Stimulated activated effector memory CD8-positive, alpha-beta T cell treated with anti-CD3 and anti-CD28 coated beads, Interleukin-12 subunit alpha, Interleukin-12 subunit beta, amount 100 ng/mL, for 72 hours (primary cell): ENCODE measurements at regions not wholly inside any gene's neighbourhood (a gene's known extent, or its start where the extent isn't known, plus 50 kb on each side); places are given as distances from the start of the nearest gene placed in this dataset.

Experiments used
- ATAC-seq: fragments of 150-1000 bp; cut with Tn5 transposase; 2 replicates; pipeline ENCODE4 v1.10.0; 2021
- DNase-seq, 2 donors: peaks; one replicate each; pipeline ENCODE4 v3.0.0; 2021 to 2022; ENCODE audit warnings: low spot score in 2 of 2
- H3K27ac Mint-ChIP-seq: one replicate; pipeline ENCODE4 v1.8.0; 2022; ENCODE audit warnings: mild to moderate bottlenecking, mixed read lengths
- H3K36me3 Mint-ChIP-seq: one replicate; pipeline ENCODE4 v1.8.0; 2022; ENCODE audit warnings: mild to moderate bottlenecking, mixed read lengths
- H3K4me1 Mint-ChIP-seq: one replicate; pipeline ENCODE4 v1.8.0; 2022; ENCODE audit warnings: mixed read lengths
- H3K4me3 Mint-ChIP-seq: one replicate; pipeline ENCODE4 v1.8.0; 2022; ENCODE audit warnings: mild to moderate bottlenecking, mixed read lengths
- H3K9me3 Mint-ChIP-seq: one replicate; pipeline ENCODE4 v1.8.0; 2022; ENCODE audit warnings: mixed read lengths

DNA sequence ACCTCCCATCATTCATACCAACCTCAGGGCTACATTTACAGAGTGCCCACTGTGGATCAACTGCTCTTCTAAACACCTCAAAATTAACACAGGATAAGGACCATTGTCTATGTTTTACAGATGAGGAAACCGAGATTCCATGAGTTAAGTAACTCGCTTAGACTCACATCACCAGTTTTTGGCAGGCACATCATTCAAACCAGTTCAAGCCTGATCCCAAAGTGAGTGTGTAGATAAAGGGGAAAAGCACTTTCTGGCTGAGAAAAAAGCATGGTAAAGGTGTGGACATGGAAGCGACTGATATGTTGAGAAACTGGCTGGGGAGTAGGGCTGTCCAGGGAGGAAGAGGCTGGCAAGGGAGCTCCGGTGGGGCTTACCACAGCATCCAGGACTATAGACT lies 193.7 kb upstream of the RORA start:
- H3K4me1 Mint-ChIP-seq: no peaks in the 10 kb centered on the region
- DNase-seq (no peak), ATAC-seq (no peak)
- H3K36me3 Mint-ChIP-seq: no peaks in the 10 kb centered on the region
- no peaks in the 10 kb centered on the region for H3K9me3 Mint-ChIP-seq
- H3K27ac Mint-ChIP-seq: no peak overlapping the region
- no peak overlapping the region for H3K4me3 Mint-ChIP-seq

GRCh38 chr15:61421938-61422337 lies 192.8 kb upstream of the RORA start:
- no peaks in the 10 kb centered on the region for H3K36me3 Mint-ChIP-seq
- H3K9me3 Mint-ChIP-seq: no peaks in the 10 kb centered on the region
- no peak overlapping the region for H3K4me3 Mint-ChIP-seq
- no peak for DNase-seq
- no peak for ATAC-seq
- no peak overlapping the region for H3K27ac Mint-ChIP-seq
- H3K4me1 Mint-ChIP-seq: no peaks in the 10 kb centered on the region

DNA sequence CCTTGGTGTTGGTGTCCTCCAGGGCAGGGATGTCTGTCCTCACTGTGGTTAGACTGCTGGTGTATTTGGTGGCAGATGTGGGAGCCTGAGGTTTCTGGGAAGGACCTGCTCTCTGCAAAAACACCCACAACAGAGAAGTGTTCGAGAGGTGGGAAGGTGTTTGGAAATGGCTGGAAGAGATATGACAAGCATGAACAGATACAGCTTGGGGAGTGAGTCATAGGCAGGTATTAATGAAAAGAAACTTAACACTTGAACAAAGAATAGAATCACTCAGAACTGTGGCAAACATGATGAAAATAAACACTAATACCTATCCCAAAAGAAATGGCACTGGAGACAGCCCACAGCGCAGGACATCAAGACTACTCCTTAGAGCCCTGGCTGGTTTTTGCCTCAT lies 192.4 kb upstream of the RORA start:
- Mint-ChIP-seq H3K4me1 (no peaks in the 10 kb centered on the region), H3K9me3 (no peaks in the 10 kb centered on the region), H3K27ac (no peak overlapping the region), H3K4me3 (no peak overlapping the region), H3K36me3 (no peaks in the 10 kb centered on the region)
- no peak for DNase-seq
- ATAC-seq: no peak

DNA sequence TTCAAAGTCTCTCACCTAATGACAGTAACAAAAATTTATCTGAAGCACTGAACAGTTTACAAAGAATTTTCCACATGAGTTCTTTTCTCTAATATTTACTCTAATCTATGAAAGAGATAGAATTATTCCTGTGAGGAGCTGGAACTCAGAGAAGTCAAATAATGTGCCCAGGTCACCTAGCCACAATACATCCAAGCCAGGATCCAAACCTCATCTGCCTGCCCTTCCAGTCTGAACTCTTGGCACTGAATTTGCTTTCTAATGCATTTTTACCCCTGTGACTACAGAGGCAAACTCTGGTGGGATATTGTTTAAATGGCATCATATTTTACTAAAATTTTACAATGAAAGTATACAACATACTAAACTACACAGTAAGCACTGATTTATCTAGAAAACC lies 191.4 kb upstream of the RORA start:
- Mint-ChIP-seq H3K9me3 (no peaks in the 10 kb centered on the region), H3K4me3 (no peak overlapping the region), H3K4me1 (no peaks in the 10 kb centered on the region), H3K27ac (no peak overlapping the region), H3K36me3 (no peaks in the 10 kb centered on the region)
- no peak for ATAC-seq
- DNase-seq: no peak

DNA sequence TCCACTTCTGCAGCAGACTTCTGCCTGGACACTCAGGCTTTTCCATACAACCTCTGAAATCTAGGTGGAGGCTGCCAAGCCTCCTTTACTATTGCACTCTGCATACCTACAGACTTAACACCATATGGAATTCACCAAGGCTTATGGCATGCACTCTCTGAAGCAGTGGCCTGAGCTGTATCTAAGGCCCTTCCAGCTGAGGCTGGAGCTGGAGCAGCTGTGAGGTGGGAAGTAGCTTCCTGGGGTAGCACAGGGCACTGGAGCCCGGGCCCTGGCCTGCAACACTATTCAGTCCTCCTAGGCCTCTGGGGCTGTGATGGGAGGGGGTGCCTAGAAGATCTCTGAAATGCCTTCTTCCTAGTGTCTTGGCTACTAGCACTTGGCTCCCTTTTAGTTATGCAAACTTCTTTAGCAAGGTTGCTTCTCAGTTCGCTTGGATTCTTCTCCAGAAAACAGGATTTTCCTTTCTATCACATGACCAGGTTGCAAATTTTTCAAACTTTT lies 186.6 kb upstream of the RORA start:
- DNase-seq (no peak), ATAC-seq (peak; percentile 45)
- H3K4me1 Mint-ChIP-seq: no peaks in the 10 kb centered on the region
- H3K36me3 Mint-ChIP-seq: no peaks in the 10 kb centered on the region
- no peak overlapping the region for H3K27ac Mint-ChIP-seq
- no peak overlapping the region for H3K4me3 Mint-ChIP-seq
- no peaks in the 10 kb centered on the region for H3K9me3 Mint-ChIP-seq

DNA sequence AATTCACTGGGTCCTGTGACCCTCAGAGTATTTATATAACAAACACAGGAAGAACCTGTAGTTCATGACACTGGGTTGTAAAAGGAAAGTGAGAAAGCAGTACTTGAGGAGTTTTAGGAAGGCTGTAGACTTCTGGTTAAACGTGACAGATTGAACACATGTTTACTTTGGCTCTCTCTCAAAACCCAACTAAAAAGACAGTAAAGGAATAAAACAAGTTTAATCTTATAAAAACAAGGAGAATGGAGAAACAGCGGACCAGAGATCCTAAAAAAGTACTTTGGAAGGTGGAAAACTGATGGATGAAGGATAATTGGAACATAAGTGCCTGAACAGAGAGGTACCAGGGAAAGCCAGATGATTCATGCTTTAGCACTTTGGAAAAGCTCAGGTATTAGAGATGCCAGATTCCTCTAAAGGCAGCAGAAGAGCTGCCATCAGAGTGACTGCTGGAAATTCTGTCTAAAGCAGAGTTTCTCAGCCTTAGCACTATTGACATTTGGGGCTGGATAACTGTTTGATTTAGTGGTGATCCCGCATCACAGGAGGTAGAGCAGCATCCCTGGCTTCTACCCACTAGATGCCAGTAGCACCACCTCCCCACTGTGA lies 182.9 kb upstream of the RORA start:
- no peaks in the 10 kb centered on the region for H3K36me3 Mint-ChIP-seq
- H3K4me1 Mint-ChIP-seq: no peaks in the 10 kb centered on the region
- DNase-seq: no peak
- H3K27ac Mint-ChIP-seq: no peak overlapping the region
- ATAC-seq: no peak
- H3K4me3 Mint-ChIP-seq: no peak overlapping the region
- H3K9me3 Mint-ChIP-seq: no peaks in the 10 kb centered on the region

- ATAC-seq: no peak
- Mint-ChIP-seq H3K27ac (no peak overlapping the region), H3K36me3 (no peaks in the 10 kb centered on the region), H3K4me1 (no peaks in the 10 kb centered on the region), H3K9me3 (no peaks in the 10 kb centered on the region), H3K4me3 (no peak overlapping the region)
- no peak for DNase-seq
Measured at GRCh38 chr15:61410662-61411061, 181.6 kb upstream of the RORA start.

GRCh38 chr15:61404567-61404966 lies 175.5 kb upstream of the RORA start:
- H3K9me3 Mint-ChIP-seq: no peaks in the 10 kb centered on the region
- DNase-seq (no peak), ATAC-seq (peak; percentile 42)
- no peaks in the 10 kb centered on the region for H3K36me3 Mint-ChIP-seq
- H3K4me3 Mint-ChIP-seq: no peak overlapping the region
- H3K27ac Mint-ChIP-seq: no peak overlapping the region
- H3K4me1 Mint-ChIP-seq: no peaks in the 10 kb centered on the region

DNA sequence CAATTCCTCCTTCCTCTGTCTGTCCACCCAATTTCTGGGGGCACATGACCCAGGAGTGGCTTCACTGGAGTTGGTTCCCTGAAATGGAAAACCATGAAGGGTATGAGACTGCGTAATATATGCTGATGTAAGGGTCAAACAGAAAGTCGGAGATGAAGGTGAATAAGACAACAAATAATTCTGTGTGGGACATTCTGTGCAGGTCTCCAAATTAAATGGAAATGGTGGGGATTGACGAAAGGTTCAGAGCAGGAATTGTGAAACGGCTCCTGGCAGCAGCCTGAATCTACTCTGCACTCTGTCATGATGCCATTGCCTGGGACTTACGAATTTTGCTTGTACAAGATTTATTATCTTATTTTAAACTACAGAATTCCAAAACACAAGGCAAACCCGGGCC lies 174.8 kb upstream of the RORA start:
- no peak for ATAC-seq
- no peaks in the 10 kb centered on the region for H3K4me1 Mint-ChIP-seq
- no peak overlapping the region for H3K27ac Mint-ChIP-seq
- H3K9me3 Mint-ChIP-seq: no peaks in the 10 kb centered on the region
- no peak overlapping the region for H3K4me3 Mint-ChIP-seq
- DNase-seq: no peak
- no peaks in the 10 kb centered on the region for H3K36me3 Mint-ChIP-seq

GRCh38 chr15:61401903-61402698 lies 173.0 kb upstream of the RORA start:
- Mint-ChIP-seq H3K4me3 (no peak overlapping the region), H3K36me3 (no peaks in the 10 kb centered on the region), H3K27ac (no peak overlapping the region), H3K9me3 (peaks cover 5% of the 10 kb centered on the region), H3K4me1 (no peaks in the 10 kb centered on the region)
- DNase-seq (no peak), ATAC-seq (no peak)

- no peak for ATAC-seq
- no peaks in the 10 kb centered on the region for H3K36me3 Mint-ChIP-seq
Measured at GRCh38 chr15:61398310-61398709, 169.2 kb upstream of the RORA start.

GRCh38 chr15:61396235-61396919 lies 167.3 kb upstream of the RORA start:
- no peak overlapping the region for H3K27ac Mint-ChIP-seq
- ATAC-seq (no peak), DNase-seq (no peak)
- peaks cover 5% of the 10 kb centered on the region for H3K9me3 Mint-ChIP-seq
- H3K4me1 Mint-ChIP-seq: no peaks in the 10 kb centered on the region
- H3K36me3 Mint-ChIP-seq: no peaks in the 10 kb centered on the region
- H3K4me3 Mint-ChIP-seq: no peak overlapping the region

More at GRCh38 chr15:61398310-61398709, 169.2 kb upstream of the RORA start:
- Mint-ChIP-seq H3K27ac (no peak overlapping the region), H3K4me3 (no peak overlapping the region), H3K4me1 (no peaks in the 10 kb centered on the region), H3K9me3 (peaks cover 5% of the 10 kb centered on the region)
- no peak for DNase-seq

DNA sequence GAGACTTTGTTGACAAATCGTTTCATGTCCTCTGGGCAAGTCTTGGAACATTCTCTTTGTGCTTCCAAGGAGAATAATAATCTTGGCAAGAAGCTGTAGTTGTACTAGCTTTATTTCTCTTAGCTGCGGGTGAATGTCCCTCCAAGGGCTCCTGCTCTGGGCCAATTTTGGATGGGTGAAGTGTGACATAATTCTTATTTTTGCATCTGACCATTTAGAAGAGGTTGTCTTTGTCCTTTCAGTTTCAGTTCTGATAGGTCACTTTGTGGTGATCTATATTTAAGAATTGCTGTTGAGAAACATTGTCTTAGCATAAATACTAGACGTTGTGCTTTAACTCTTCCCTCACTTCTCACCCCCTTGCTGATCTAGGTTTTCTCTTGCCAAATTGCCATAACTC lies 164.8 kb upstream of the RORA start:
- no peak overlapping the region for H3K4me3 Mint-ChIP-seq
- no peak for DNase-seq
- H3K9me3 Mint-ChIP-seq: peaks cover 5% of the 10 kb centered on the region
- H3K4me1 Mint-ChIP-seq: no peaks in the 10 kb centered on the region
- no peak for ATAC-seq
- H3K27ac Mint-ChIP-seq: no peak overlapping the region
- H3K36me3 Mint-ChIP-seq: no peaks in the 10 kb centered on the region

DNA sequence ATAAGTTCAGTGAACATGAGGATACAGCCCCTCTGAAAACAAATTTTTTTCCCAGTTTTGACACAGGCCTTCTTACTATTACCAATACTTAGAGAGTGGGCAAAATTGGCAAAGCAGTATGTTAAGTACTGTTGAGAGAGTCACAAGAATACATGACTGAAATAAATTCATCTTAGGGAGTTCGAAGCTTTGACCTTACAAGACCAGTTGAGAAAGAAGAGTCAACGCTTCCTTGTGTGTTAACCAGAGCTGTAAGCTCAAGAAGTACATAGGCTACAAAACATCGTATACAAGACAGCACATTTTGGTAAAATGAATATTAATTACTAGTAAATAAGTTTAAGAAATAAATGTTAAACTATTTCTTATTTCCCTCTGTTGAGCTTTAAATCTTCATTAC lies 164.4 kb upstream of the RORA start:
- peaks cover 5% of the 10 kb centered on the region for H3K9me3 Mint-ChIP-seq
- H3K27ac Mint-ChIP-seq: no peak overlapping the region
- no peaks in the 10 kb centered on the region for H3K36me3 Mint-ChIP-seq
- H3K4me3 Mint-ChIP-seq: no peak overlapping the region
- no peaks in the 10 kb centered on the region for H3K4me1 Mint-ChIP-seq
- ATAC-seq (no peak), DNase-seq (no peak)

- Mint-ChIP-seq H3K36me3 (no peaks in the 10 kb centered on the region), H3K4me1 (no peaks in the 10 kb centered on the region), H3K9me3 (peaks cover 6% of the 10 kb centered on the region), H3K27ac (no peak overlapping the region), H3K4me3 (no peak overlapping the region)
- DNase-seq: no peak
- no peak for ATAC-seq
Measured at GRCh38 chr15:61390138-61390537, 161.0 kb upstream of the RORA start.
